GM18861 (cell line): ENCODE measurements at regions not wholly inside any gene's neighbourhood (a gene's known extent, or its start where the extent isn't known, plus 50 kb on each side); places are given as distances from the start of the nearest gene placed in this dataset.
"Not testable (repeated sequence)": the region's sequence is repeated elsewhere in the genome, so short reads cannot be mapped to it uniquely, and the experiment has no call there.

Source experiments
- ATAC-seq: cut with Tn5 transposase; IDR thresholded peaks from one replicate; pipeline ENCODE4 v1.9.1; 2021; ENCODE audit not compliant: unreplicated experiment

DNA sequence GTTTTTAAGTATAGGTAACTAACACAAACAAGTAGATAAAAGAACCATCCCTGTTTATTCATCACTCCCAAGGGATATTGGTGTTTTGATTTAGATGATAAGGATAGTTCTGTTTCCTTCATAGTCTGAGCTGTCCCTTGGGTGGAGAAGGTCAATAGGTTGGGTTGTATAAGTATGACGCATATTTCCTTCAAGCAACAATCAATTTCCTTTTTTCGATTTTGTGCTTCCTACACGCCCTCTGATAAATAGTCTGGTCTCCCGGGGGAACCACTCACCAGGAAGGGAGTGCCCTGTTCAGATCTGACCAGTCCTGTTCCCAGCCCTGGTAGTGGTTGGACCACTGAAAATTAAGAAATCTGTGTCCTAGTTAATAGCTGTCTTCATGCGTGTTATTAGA, 378.8 kb upstream of the FAR2 start:
- ATAC-seq = no peak

DNA sequence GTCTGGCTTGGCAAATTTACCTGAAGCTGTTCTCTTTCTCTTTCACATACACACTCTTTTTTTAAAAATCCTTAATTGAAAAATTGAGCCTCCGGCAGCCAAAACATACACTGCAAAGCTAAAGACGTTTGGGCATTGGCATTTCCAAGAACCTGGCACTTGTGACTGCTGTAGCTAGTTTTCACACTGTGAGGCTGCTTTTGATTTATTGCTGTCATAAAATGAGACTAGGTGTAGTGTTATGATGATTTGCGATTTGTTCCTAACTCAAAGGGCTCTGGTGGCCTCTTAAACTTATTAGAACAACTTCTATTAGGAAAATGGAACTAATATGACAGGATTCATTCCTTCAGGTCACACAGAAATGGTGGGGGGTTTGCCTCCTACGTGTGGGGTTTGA, 377.1 kb upstream of the FAR2 start:
- ATAC-seq = no peak

DNA sequence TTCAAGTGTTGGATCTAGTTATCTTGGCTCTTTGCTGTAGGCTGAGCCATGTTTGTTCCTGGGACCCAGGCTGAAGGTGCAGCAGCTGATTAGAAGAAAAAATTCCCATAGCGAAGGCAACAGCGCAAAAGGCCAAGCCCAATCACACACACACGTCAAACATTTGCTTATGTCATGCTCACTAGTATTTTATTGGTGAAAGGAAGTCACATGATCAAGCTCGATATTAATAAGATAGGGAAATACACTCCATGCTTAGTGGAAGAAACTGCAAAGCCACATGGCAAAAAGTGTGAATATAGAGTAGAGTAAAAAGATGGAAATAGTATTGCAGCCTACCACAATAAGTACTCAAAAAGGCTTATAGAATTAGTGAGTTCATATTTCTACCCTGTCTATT, 373.5 kb upstream of the FAR2 start:
- no peak for ATAC-seq

DNA sequence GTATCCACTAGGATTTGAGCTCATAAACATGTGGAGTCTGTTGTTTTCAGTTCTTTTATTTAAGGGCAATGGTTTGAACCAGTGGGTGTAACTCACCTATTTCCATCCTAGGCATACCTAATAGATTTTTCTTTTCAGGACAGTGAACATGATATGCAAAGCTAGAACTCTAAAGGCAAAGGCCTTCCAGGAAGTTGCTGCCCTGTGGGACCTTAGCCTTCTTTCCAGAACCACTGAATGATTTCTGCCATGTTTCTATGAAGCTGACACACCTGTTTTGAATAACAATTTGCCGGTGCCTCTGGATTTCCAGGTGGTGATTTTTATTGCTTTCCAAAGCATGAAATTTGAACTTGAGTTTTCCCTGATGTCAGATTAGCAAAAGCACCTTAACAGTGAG, 372.9 kb upstream of the FAR2 start:
- ATAC-seq = no peak

DNA sequence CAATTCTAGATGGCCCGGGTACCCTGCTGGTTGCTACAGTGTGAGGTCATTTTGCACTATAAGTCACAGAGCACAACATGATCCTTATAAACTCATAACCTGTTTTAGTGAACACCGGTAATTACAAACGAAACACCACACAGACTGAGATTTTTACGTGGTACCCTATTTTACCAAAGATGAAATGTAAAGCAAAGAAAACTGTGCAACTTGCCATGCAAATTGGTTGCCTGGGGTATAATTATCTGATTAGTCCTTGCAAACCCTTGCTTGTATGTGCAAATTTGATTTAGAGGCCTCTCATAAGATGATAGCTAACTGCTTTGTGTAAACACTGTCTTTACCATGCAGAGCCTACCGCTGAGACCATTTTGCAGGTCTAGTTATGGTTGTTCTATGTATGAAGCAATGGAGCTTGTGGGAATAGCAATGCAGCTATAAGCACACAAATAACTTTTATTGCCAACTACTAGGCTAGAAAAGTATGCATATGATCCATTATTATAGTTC, 372.1 kb upstream of the FAR2 start:
- no peak for ATAC-seq

DNA sequence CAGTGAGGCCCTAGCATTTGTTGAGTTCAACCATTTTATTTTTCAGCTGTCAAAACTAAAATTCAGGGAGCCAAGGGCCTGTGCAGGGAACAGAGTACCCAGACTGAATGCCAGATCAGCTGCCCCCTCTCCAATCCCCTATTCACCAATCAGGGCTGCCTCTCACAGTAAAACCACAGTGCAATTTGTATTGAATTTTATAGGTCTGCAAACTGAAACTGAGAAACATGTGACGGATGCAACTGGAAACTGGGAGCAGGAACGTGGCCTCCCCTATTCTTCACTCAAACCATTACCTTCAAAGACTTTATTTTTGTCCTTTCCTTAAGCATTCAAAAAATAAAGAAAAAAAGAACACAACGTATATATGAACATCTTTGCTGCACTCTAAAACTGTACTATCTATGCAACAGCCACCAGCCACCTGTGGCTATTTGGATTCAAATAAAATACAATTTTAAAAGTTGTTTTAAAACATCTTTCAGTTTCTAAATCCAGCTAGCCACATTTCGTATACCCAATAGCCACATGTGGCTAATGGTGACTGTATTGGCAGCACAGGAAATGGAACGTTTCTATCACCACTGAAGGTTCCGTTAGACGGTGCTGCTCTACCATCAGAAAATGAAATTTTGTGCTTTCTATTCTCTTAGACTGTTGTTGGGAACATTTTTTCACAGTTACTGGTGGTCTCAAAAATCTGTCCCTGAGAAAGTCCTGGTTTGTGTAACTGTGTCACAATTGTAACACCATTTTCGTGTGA, 371.3 kb upstream of the FAR2 start:
- no peak for ATAC-seq

DNA sequence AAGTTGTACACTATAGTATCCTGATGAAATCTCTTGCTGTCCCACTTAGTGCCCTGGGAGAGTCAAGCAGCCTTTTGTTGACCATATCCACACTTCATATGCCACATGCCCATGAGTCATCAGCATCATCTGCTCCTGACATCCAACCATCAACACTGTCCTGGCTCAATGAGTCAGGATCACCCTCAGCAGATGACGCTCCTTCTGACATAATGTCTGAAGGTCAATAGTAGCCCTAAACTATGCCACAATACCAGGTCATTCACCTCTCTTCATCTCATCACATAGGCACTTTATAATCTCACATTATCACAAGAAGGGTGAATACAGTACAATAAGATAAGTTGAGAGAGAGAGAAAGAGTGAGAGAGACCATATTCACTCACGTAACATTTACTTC, 369.0 kb upstream of the FAR2 start:
- ATAC-seq = no peak

DNA sequence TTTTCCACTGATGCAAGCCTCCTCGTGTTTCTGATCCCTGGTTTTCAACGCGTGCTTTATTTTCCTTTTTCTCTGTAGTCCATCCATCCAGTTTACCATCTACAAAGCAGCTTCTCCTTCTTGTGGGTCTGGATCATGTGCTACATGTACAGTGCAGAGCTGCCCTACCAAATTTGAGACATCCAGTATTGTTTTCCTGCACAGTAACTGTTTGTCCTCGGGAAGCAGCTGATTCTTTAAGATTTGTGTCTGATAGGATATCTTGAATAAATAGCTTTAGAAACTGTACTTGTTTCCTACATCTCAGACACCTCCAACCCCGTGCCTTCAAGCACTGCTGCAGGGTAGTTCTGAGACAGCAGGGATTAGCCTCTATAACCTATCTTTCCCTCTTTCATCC, 368.1 kb upstream of the FAR2 start:
- ATAC-seq = no peak

DNA sequence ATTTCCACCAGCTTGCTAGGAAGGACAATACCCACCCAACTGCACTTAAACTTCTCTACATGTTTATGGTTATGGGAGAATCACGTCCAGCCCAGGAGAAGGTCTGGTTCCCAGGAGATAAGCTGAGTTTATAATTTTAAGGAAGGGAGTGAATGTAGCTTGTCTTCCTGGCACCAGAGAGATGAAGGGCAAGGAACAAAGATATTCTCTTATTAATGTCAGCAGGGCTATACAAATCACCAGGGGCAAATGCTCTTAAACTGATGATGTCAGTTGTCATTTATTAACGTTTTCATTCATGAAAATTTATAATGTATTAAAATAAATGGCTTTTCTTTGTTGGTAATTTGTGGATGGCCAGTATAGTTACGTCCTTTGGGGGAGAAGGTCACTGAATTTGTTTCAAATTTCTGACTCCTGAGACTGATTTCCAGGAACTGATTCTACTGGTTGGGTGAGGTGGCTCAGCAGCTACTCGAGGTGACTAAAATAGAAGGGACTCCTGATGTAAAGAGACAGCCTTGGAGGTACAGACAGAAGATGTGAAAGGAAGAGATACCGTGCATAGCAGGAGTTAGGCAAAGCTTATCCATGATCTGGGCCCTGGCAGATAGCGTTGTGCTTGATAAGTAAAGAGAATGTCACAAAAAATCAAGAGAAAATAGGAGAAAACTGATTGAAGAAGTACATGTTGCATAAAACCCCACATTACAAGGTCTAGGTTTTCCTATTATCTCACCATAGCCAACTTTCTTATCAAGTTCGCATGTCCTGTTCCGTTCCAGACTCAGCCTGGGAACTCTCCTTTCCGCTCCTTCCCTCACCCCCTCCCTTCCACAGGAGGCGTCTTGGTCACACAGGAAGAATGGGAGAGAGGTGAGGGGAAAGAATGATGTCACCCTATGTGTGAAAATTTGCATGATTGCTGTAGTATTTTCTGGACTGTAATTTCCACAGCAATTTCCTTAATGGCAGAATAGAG, 367.1 kb upstream of the FAR2 start:
- no peak for ATAC-seq

DNA sequence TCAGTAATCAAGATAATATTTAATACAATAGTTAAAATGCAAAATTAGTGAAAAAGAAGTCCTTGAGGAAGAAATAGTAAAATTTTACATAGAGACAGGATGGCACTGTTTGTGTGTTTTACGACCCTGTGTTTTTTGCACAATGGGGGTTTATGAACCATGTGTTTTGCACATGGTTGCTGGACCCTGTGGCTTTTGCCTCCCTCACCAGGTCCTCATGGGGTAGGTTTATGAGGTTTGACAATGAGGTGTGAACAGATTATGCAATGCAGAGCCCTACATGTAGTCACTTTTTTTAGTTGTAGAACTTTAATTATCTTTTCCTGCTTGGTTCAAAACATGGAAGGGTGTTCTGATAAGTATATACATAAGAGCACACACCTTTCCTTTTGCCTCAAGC, 366.3 kb upstream of the FAR2 start:
- ATAC-seq = no peak

DNA sequence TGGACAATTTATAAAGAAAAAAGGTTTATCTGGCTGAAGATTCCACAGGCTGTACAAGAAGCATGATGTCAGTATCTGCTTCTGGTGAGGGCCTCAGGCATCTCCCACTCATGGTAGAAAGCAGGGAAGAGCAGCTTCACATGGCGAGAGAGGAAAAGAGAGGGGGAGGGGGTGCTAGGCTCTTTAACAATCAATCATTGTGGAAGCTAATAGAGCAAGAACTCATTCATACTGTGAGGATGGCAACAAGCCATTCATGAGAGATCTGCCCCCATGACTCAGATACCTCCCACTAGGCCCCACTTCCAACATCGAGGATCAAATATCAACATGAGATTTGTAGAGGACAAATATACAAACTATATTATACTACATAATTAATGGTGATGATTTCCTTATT, 361.9 kb upstream of the FAR2 start:
- no peak for ATAC-seq

DNA sequence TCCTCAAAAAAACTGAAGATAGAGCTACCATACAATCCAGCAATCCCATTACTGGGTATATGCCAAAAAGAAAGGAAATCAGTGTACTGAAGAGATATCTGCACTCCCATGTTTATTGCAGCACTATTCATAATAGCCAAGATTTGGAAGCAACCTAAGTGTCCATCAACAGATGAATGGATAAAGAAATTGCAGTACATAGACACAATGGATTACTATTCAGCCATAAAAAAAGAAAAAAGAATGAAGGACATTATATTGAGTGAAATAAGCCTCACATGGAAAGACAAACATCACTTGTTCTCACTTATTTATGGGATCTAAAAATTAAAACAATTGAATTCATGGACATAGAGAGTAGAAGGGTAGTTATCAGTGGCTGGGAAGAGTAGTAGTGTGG, 360.8 kb upstream of the FAR2 start:
- not testable (repeated sequence) for ATAC-seq

DNA sequence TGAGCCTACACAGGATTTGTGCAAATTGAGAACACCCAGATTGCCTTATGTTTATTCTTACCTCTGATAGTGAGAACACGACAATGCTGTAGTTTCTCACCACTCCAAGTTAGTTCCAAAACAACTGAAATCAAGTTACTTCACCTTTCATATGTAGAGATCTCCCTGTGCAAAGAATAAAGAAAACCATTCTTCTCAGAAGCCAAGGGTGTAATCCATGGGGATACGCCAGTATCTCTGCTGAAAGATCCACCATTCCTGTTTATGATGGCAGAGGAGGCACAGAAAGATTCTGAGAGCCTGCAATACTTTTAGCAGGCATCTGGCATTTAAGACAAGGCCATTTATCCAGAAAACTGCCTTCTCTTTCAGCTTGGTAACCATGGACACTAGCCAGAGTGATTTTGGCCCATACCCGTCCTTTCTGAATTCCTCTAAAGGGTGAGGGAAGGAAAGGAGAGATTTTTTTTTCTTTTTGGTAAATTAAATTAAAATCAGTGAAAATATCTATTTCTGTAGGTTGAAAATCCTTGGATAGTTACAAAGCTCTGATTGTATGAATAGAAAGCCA, 355.4 kb upstream of the FAR2 start:
- no peak for ATAC-seq

DNA sequence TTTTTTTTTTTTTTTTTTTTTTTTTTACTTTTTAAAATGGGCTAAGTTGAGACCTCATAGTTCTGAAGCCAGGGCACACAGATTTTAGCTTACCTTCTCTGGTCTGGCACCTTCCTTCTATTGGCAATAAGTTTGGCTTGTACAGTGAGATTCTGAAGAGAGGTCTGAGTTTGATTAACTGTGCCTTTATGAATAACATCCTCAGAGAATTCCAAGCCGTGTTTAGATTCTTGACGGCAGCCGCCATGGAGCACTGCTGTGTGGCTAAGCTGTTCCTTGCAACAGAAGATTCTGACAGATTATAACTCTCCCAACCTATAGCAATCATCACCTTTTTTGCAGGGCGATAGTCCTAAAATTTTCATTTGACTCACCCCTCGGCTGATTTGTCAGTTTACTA, 354.9 kb upstream of the FAR2 start:
- ATAC-seq = no peak

DNA sequence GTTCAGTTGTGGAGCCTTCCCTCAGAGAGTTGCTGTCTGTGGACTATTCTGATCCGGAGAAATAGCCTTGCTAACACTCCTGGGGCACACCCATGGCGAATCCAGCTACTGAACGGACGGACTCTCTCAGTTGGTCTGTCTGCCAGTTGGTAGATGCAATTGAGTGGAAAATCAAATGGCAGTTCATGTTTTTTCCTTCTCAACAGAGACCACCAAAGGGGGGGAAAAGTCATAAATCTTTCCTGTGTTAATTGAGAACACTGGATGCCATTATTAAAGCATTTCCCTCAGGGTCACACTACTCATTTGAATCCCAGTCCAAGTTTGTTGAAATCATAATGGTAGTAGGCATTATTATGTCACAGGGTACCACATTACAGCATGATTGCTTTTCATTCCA, 354.3 kb upstream of the FAR2 start:
- no peak for ATAC-seq

DNA sequence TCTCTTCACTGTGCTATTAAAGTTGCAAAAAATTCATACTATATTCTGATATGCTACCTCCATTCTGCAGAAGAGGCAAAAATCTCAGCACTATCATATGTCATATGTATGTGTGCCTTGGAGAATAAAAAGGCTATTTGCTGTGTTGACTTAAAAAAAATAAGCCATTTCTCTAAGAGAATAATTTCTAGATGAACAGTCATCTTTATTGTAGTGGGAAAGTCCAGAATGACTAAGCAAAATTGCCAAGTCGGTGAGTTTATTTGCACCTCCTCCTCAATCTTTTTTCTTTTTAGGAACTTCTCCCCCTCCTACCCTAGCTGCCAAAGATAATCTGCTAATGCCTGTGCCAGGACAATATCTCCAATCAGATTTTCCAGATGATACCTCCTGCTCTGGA, 353.8 kb upstream of the FAR2 start:
- no peak for ATAC-seq

DNA sequence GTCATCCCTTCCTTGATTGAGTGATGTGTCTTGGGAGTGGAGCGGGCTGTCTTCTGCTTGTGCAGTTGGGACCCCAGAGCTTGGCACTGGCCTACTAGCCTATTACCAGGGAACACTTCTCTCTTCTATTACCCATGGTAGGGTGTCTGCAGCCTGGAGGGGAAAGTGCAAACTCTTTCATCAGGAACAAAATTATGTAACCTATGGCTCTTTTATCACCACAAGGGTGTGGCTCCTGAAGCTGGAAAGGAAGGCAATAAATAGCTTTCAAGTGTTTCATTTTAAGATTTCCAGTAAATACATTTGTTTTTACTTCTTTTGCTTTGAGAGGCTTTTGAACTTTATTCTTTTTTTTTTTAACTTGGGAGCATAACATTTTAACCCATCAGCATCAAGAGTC, 349.7 kb upstream of the FAR2 start:
- ATAC-seq = no peak

DNA sequence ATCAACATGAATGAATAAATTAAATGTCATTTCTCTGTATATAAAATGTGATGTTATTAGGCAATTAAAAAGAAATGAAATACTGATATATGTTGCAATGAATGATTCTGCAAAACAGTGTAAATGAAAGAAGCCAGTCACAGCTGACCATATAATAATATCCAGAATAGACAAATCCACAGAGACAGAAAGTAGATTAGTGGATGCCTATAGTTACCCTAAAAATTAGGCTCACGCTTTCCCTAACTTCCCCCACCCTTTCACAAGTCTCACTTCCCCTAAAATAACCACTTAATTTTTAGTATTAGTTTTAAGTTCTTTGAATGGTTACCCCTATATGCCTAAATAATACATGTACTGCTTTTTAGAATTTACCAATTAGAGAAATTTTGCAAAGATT, 348.9 kb upstream of the FAR2 start:
- ATAC-seq = peak; percentile 80

DNA sequence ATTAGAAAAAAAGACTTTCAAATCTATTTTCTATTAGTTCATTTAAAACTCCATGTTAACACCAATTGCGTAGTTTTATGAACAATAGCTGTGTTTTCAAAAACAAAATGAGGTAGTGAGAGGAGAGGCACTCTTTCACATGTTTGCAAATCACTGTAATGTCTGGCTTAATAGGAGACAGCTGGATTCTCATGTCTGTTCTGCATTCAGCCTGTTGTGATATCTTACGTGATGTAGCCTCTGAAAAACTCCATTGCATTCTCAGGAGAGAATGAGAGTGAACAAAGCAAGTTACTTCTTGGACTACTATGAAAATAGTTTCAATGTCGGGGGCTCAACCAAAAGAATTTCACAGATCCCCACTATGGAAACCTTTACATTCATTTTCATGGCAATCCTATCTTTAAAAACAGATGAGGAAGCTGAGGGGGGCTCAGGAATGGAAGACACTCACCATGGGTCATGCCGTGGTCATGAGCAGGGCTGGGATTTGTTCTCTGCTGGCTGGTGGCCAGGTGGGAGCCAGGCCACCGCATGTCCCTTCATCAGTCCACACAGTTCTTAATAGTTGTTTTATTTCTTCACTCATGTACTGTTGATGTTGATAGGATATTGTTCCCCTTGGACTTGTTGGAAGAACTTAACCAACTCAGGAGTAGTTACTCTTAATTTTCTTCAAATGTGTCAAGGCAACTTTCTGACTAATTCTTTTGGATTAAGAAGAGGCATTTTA, 346.2 kb upstream of the FAR2 start:
- ATAC-seq = no peak

DNA sequence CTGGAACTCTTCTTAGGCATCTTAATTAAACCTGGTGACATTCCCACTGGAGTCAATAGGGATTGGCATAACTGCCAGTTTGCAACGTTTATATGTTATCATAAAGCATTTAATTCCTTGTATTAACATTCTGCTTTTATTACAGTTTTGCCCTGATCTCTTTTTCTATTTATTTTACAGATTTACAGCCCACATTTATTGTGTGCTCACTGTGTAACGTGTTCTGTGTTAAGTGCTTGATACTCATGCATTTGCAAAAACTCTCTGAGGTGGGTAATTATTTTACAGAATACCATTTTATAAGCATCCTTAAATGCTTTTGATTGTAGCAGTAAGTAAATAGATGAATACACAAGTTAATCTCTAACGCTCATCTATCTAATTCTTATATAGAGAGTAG, 341.5 kb upstream of the FAR2 start:
- no peak for ATAC-seq

DNA sequence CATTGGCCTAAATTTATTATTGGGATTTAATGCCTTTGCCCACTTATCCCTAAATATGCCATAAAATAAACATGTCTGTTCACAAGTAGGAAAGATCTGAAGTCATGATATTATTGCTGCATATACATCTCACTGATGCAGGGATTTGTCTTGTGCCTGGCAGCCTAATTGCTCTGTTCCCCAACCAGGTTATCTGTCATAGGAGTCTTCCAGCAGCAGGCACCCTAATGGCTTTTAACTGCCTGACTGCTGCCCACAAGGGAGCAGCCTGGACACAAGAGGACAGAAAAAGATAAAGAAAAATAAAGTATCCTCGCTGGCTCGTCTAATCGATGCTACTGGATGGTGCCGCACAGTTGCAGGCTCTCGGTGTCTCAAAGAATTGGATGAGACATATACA, 337.6 kb upstream of the FAR2 start:
- ATAC-seq = no peak
